SU-DHL-6 (cell line): ENCODE measurements at regions not wholly inside any gene's neighbourhood (a gene's known extent, or its start where the extent isn't known, plus 50 kb on each side); places are given as distances from the start of the nearest gene placed in this dataset.

Experiments used
- H2AFZ ChIP-seq: fragments of 200-600 bp; sonication (generic); 2 replicates; pipeline ENCODE4 v1.6.1; 2014; ENCODE audit warnings: low read depth, mild to moderate bottlenecking, moderate library complexity, mixed read lengths, antibody characterized with exemption, low read length; ENCODE audit not compliant: severe bottlenecking
- H3F3A ChIP-seq: fragments of 200-600 bp; shearing (Covaris generic); 2 replicates; pipeline ENCODE4 v1.6.0; 2016; ENCODE audit warnings: antibody characterized with exemption, mild to moderate bottlenecking; ENCODE audit not compliant: insufficient read depth
- H3K27ac ChIP-seq: fragments of 200-600 bp; sonication (generic); 2 replicates; pipeline ENCODE4 v1.5.1; 2016; ENCODE audit warnings: low read depth, mild to moderate bottlenecking, low read length, moderate library complexity, mixed read lengths
- H3K27me3 ChIP-seq: fragments of 200-600 bp; sonication (generic), shearing (Covaris generic); 2 replicates; pipeline ENCODE4 v1.6.0; 2014; ENCODE audit warnings: mild to moderate bottlenecking, low read length
- H3K36me3 ChIP-seq: fragments of 200-600 bp; sonication (generic); 2 replicates; pipeline ENCODE4 v1.6.1; 2014; ENCODE audit warnings: mild to moderate bottlenecking, low read length, mixed read lengths
- H3K4me2 ChIP-seq: fragments of 300-600, 200-600 bp; shearing (Covaris generic), sonication (generic); 2 replicates; pipeline ENCODE4 v1.6.0; 2014; ENCODE audit warnings: low read length, low read depth, mild to moderate bottlenecking; ENCODE audit not compliant: poor library complexity, severe bottlenecking
- H3K4me3 ChIP-seq: fragments of 200-600 bp; sonication (generic); 2 replicates; pipeline ENCODE4 v1.5.1; 2014; ENCODE audit warnings: antibody characterized with exemption, low read length, mild to moderate bottlenecking, mixed read lengths; ENCODE audit not compliant: insufficient read depth, poor library complexity, severe bottlenecking
- H3K79me2 ChIP-seq: fragments of 200-600 bp; sonication (generic); 2 replicates; pipeline ENCODE4 v1.6.1; 2014; ENCODE audit warnings: mild to moderate bottlenecking, low read length, moderate library complexity; ENCODE audit not compliant: insufficient read depth
- H3K9ac ChIP-seq: fragments of 200-600 bp; sonication (generic); 2 replicates; pipeline ENCODE4 v1.7.0; 2014; ENCODE audit warnings: mild to moderate bottlenecking, low read length
- H3K9me2 ChIP-seq: fragments of 200-600 bp; sonication (generic); replicated peaks from 2 replicates; pipeline ENCODE4 v1.6.1; 2014; ENCODE audit warnings: low read length; ENCODE audit not compliant: insufficient read depth
- H3K9me3 ChIP-seq: fragments of 200-600 bp; sonication (generic); 2 replicates; pipeline ENCODE4 v1.6.1; 2014; ENCODE audit warnings: low read length, mixed read lengths; ENCODE audit not compliant: insufficient read depth
- H4K20me1 ChIP-seq: fragments of 200-600 bp; sonication (generic); 2 replicates; pipeline ENCODE4 v1.6.1; 2014; ENCODE audit warnings: low read depth, mild to moderate bottlenecking, antibody characterized with exemption, low read length, moderate library complexity, mixed read lengths
- EZH2phosphoT487 ChIP-seq: fragments of 200-600 bp; sonication (generic), shearing (Covaris generic); conservative IDR thresholded peaks from 2 replicates; pipeline ENCODE4 v1.6.1; 2018; ENCODE audit warnings: mild to moderate bottlenecking, antibody characterized with exemption, low read length, moderate library complexity, mixed read lengths
- TF ChIP-seq, protein P1 (sequence below): fragments of 200-600 bp; sonication (generic); IDR thresholded peaks from one replicate; pipeline ENCODE4 v1.5.1; 2017; ENCODE audit warnings: antibody characterized with exemption, mild to moderate bottlenecking, low read length, moderate library complexity; ENCODE audit not compliant: insufficient read depth, poor library complexity, severe bottlenecking

DNA sequence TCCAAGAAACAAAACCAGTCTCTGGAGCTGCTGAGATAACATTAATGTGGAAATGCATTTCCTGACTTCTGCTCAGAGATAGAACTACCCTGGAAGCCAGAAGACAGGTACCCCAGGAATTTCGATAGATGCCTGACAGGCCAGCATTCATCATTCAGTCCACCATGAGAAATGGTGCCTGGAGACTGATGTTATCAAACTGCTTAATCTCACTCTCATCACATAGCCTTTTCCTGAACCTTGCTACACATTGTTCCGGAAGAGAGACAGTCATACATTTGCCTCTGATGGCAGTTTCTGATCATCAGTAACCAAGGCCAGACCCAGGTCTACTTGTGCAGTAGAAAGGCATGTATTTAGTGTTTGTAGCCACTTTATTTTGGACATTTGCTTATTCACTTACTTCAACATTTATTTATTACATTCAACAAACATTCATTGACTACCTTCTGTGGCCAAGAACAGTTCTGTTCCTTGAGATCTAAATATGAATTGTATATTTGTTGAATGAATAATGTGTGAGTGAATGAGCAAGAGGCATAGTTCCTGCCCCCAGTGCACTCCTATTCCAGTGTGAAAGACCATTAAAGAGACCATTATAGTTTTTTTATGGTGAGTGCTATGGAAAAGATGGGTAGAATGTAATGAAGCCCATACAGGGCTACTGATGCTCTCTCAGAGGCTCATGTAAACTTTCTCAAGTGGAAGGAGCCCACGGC lies 485.7 kb downstream of the NUF2 start:
- Histone ChIP-seq H3K79me2 (no peaks in the 10 kb centered on the region), H3K27me3 (no peaks in the 10 kb centered on the region), H3K9me3 (no peaks in the 10 kb centered on the region), H3K4me3 (no peak overlapping the region), H3K9me2 (no peaks in the 10 kb centered on the region), H2AFZ (no peak overlapping the region), H3K27ac (no peak overlapping the region), H4K20me1 (no peaks in the 10 kb centered on the region), H3K9ac (no peak overlapping the region), H3F3A (no peaks in the 10 kb centered on the region), H3K4me2 (no peak overlapping the region), H3K36me3 (no peaks in the 10 kb centered on the region)
- TF ChIP-seq, protein P1, sequence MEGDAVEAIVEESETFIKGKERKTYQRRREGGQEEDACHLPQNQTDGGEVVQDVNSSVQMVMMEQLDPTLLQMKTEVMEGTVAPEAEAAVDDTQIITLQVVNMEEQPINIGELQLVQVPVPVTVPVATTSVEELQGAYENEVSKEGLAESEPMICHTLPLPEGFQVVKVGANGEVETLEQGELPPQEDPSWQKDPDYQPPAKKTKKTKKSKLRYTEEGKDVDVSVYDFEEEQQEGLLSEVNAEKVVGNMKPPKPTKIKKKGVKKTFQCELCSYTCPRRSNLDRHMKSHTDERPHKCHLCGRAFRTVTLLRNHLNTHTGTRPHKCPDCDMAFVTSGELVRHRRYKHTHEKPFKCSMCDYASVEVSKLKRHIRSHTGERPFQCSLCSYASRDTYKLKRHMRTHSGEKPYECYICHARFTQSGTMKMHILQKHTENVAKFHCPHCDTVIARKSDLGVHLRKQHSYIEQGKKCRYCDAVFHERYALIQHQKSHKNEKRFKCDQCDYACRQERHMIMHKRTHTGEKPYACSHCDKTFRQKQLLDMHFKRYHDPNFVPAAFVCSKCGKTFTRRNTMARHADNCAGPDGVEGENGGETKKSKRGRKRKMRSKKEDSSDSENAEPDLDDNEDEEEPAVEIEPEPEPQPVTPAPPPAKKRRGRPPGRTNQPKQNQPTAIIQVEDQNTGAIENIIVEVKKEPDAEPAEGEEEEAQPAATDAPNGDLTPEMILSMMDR, result no peak
- TF ChIP-seq EZH2phosphoT487, result no peak

DNA sequence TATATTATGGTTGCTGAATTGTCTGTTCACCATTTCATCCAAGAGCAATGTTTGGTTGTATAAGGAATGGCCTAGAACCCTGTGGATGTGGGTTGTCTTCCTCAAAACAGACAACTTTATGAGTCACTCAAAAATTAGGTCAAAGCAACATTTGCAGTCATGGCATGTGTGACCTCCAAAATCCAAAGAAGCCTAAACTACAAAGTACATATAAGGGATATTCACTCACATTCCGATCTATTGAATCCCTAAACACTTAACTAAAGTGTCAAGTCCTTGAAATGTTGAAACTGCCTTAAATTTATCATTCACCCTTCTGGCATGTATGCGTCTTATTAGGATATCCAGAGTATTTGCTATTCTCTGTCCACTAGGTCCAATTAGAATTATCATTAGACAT lies 491.5 kb downstream of the NUF2 start:
- no peaks in the 10 kb centered on the region for H3K79me2 ChIP-seq

DNA sequence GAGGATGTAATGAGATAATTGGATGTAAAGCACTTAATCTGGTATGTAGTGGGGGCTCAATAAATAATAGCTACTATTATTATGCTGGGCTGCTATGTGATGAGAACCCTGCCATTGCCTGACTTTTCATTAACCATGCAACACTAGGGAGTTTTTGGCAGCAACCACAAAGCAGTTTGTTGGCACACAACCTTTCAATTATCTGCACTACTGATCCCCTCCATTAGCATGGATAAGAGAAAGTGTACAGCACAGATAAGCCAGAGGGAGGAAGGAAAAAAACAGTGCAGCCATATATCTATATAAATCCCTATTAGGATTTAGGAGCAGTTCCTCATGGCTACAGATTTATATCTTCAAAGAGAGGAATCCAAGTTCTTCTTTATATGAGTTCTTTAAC lies 498.5 kb downstream of the NUF2 start:
- Histone ChIP-seq H3F3A (no peaks in the 10 kb centered on the region), H4K20me1 (no peaks in the 10 kb centered on the region), H3K27ac (no peak overlapping the region), H3K27me3 (no peaks in the 10 kb centered on the region), H3K4me2 (no peak overlapping the region), H3K9me2 (no peaks in the 10 kb centered on the region), H3K79me2 (no peaks in the 10 kb centered on the region), H3K9ac (no peak overlapping the region), H3K36me3 (no peaks in the 10 kb centered on the region), H3K9me3 (no peaks in the 10 kb centered on the region), H3K4me3 (no peak overlapping the region), H2AFZ (no peak overlapping the region)
- TF ChIP-seq, protein P1, result no peak
- no peak for TF ChIP-seq EZH2phosphoT487

More for the DNA sequence above, 491.5 kb downstream of the NUF2 start:
- Histone ChIP-seq H3K4me2 (no peak overlapping the region), H3K9me3 (no peaks in the 10 kb centered on the region), H3K4me3 (no peak overlapping the region), H2AFZ (no peak overlapping the region), H3K9me2 (no peaks in the 10 kb centered on the region), H3K36me3 (no peaks in the 10 kb centered on the region), H3K27me3 (no peaks in the 10 kb centered on the region), H3K27ac (no peak overlapping the region), H3K9ac (no peak overlapping the region), H3F3A (no peaks in the 10 kb centered on the region), H4K20me1 (no peaks in the 10 kb centered on the region)
- TF ChIP-seq EZH2phosphoT487, result no peak
- TF ChIP-seq, protein P1, result no peak
